ENCODE measurements at regions not wholly inside any gene's neighbourhood (a gene's known extent, or its start where the extent isn't known, plus 50 kb on each side); places are given as distances from the start of the nearest gene placed in this dataset.

- DNase-seq, result no peak
These were observed 198.6 kb upstream of the S100G start for GRCh38 chrX:16451334-16451733.

DNA sequence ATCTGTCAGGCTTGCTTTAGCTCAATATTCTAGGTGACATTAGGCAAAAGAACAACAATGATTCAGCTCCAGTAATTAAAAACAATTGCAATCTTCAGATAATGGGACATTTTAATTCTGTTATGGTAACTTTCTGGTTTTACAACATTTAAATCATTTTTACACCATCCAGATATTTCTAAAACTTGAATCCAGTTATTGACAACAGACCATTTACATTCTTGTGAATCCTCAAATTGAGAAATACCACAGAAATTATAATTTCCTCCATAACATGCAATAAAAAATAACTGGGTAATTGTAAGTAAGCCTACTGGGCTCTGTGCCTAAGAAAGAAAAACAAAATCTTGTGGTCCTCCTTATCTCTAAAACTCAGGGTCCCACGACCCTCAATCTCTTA is 195.0 kb upstream of the S100G start:
- no peak for DNase-seq

GRCh38 chrX:16457239-16457638 is 192.7 kb upstream of the S100G start:
- DNase-seq, result no peak

GRCh38 chrX:16458208-16458607 is 191.8 kb upstream of the S100G start:
- no peak for DNase-seq

- DNase-seq, result no peak
These were observed 190.9 kb upstream of the S100G start for GRCh38 chrX:16459008-16459407.

DNA sequence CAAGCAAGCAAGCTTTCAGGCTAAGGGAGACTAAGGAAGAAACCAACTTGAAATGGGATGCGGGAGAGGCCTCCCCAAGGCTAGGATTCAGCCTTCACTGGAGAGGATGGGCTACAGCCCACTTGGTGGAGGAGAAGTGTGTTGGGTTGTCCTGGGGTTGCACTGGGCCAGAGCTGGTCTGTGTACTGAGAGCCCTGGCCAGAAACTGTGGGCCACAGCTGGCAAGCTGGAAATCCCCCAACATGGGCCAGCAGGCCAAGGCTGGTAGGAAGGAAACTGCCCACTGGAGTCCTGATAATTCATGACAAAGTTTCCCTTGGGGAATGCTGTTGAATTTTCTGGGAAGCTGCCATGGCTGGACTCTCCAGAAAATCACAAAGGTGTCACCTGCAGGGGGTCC is 188.0 kb upstream of the S100G start:
- no peak for DNase-seq

DNA sequence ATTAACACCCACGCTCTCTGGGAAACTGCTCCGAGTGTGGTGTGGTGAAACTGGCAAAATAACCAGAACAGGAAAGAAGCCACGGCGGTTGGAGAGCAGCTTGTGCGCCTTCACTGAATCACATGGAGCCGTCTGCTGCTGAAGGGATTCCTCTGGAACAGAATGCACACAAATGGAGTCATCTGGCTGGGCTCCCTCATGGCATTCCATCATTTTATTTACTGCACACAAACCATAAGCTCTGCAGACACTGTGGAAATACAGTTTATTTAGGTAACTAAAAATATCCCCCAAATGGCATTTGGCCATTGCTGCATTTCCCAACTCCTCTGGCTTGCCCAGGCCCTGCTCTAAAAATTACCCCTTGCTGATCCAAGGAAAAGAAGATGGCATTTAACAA is 187.0 kb upstream of the S100G start:
- DNase-seq, result no peak

GRCh38 chrX:16464369-16464768 is 185.6 kb upstream of the S100G start:
- no peak for DNase-seq

GRCh38 chrX:16465081-16465876 is 184.7 kb upstream of the S100G start:
- no peak for DNase-seq

- no peak for DNase-seq
These were observed 183.1 kb upstream of the S100G start for GRCh38 chrX:16466640-16467432.

- no peak for DNase-seq
These were observed 180.1 kb upstream of the S100G start for GRCh38 chrX:16469870-16470269.

GRCh38 chrX:16472345-16472744 is 177.6 kb upstream of the S100G start:
- DNase-seq, result no peak

GRCh38 chrX:16474511-16474910 is 175.4 kb upstream of the S100G start:
- DNase-seq, result no peak

DNA sequence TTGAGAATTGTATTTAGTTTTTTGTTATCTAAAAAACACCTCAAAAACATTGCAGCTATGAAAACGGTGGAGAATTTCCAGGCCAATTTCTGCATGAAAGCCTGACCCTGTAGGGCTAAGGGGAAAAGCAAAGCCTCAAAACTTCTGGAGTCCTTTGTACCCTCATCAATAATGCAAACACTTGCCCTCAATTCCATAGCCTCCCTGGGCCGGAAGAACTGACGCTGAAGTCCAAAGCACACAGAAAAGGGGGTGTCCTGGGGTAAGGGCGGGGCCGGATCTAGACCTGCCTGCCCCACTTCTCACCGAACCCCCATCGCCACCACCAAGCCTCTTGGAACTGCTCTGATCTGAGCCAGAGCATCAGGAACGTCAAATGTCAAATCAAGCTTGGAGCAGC is 173.9 kb upstream of the S100G start:
- DNase-seq, result no peak

- DNase-seq, result no peak
These were observed 173.3 kb upstream of the S100G start for GRCh38 chrX:16476692-16477091.

- DNase-seq, result no peak
These were observed 170.6 kb upstream of the S100G start for GRCh38 chrX:16479206-16479869.

- DNase-seq, result no peak
These were observed 169.9 kb upstream of the S100G start for GRCh38 chrX:16480049-16480448.

GRCh38 chrX:16484338-16484737 is 165.6 kb upstream of the S100G start:
- DNase-seq, result peak; percentile 8

DNA sequence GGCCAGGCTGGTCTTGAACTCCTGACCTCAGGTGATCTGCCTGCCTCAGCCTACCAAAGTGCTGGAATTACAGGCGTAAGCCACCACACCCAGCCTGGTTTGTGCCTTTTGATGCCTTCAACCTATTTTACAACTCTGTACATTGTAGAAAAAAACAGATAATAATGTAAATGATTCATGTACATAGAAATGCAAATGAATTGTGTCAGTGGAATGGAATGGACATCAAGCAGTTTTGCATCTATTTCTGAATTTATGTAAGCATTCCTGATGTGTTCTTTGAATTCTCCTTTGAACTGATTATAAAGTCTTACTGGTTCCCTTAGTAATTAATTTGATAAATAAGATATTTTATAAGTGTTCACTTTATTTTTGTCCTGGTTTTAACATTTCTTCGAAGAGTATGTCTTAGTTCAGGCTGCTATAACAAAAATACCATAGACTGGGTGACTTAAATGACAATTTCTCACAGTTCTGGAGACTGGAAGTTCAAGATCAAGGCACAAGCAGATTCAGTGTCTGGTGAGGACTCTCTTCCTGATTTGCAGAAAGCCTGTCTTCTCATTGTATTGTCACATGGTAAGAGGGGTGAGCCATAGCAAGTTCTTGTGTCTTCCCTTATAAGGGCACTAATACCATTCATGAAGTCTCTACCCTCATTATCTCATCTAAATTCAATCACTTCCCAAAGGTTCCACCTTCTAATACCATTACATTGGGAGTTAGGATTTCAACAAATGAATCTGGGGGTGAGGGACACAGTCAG is 162.2 kb upstream of the S100G start:
- no peak for DNase-seq

DNA sequence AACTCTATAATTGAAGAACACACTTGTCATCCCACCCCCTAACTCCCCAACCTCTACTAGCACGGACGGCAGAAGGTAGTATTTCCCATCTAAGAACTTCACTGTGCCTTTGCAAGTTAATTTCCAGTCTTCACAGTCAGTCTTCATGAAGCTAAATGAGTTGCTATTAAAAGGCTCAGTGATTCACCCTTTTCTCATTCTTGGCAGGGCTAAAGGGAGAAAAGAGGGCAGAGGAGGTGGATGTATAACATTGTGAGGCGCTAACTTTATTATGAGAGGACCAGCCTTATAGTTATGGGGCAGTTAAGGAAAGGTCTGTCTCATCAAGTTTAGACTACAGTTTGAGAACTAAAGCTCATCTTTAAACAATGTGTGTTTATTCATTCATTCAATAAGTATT is 161.0 kb upstream of the S100G start:
- DNase-seq, result no peak

- no peak for DNase-seq
These were observed 158.5 kb upstream of the S100G start for GRCh38 chrX:16491461-16491860.

DNA sequence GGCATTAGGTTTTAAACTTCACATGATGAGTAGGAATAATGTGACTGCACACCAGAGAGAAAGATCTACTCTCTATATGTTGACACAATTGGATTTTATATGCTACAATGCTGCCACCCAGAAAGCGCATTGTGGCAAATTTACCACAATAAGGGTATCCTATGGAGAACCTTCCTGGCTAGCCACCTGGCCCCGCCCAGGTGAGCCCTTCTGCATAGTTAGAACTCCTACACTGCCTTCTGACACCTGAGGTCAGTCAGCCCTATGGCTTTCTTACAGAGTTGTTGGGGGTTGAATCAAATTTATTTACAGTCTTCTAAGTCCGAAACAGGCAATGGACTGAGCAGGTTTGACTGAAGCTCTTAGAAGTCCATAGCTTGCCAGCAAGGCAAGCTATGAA is 153.8 kb upstream of the S100G start:
- no peak for DNase-seq
